BE2C (cell line): ENCODE measurements at regions not wholly inside any gene's neighbourhood (a gene's known extent, or its start where the extent isn't known, plus 50 kb on each side); places are given as distances from the start of the nearest gene placed in this dataset.

Source experiments
- DNase-seq: peaks from one replicate; pipeline ENCODE4 v3.0.0-alpha.2; 2020
- H3K27me3 ChIP-seq: fragments of 250-450 bp; sonication (Bioruptor Pico); 2 replicates; pipeline ENCODE4 v1.5.1; 2020; ENCODE audit warnings: mild to moderate bottlenecking
- H3K36me3 ChIP-seq: fragments of 250-450 bp; sonication (Bioruptor Pico); 2 replicates; pipeline ENCODE4 v1.5.1; 2020; ENCODE audit warnings: mild to moderate bottlenecking
- H3K4me1 ChIP-seq: fragments of 250-450 bp; sonication (Bioruptor Pico); 2 replicates; pipeline ENCODE4 v1.5.1; 2020
- H3K4me3 ChIP-seq: 2 replicates; pipeline ENCODE4 v1.5.1; 2011; ENCODE audit warnings: low read depth, low read length
- H3K9me3 ChIP-seq: fragments of 250-450 bp; sonication (Bioruptor Pico); 2 replicates; pipeline ENCODE4 v1.5.1; 2020
- TF ChIP-seq, protein P1 (sequence below): IDR thresholded peaks from 2 replicates; pipeline ENCODE4 v1.5.1; 2012; ENCODE audit warnings: mild to moderate bottlenecking, low read depth, low read length

- Histone ChIP-seq H3K9me3 (no peaks in the 10 kb centered on the region), H3K4me1 (no peaks in the 10 kb centered on the region), H3K4me3 (no peak overlapping the region), H3K36me3 (no peaks in the 10 kb centered on the region; the same call in 1 of the 2 replicates), H3K27me3 (no peaks in the 10 kb centered on the region)
- TF ChIP-seq, protein P1, sequence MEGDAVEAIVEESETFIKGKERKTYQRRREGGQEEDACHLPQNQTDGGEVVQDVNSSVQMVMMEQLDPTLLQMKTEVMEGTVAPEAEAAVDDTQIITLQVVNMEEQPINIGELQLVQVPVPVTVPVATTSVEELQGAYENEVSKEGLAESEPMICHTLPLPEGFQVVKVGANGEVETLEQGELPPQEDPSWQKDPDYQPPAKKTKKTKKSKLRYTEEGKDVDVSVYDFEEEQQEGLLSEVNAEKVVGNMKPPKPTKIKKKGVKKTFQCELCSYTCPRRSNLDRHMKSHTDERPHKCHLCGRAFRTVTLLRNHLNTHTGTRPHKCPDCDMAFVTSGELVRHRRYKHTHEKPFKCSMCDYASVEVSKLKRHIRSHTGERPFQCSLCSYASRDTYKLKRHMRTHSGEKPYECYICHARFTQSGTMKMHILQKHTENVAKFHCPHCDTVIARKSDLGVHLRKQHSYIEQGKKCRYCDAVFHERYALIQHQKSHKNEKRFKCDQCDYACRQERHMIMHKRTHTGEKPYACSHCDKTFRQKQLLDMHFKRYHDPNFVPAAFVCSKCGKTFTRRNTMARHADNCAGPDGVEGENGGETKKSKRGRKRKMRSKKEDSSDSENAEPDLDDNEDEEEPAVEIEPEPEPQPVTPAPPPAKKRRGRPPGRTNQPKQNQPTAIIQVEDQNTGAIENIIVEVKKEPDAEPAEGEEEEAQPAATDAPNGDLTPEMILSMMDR: no peak
- no peak for DNase-seq
Measured at GRCh38 chr2:14219306-14219705, 413.2 kb upstream of the LRATD1 start.

DNA sequence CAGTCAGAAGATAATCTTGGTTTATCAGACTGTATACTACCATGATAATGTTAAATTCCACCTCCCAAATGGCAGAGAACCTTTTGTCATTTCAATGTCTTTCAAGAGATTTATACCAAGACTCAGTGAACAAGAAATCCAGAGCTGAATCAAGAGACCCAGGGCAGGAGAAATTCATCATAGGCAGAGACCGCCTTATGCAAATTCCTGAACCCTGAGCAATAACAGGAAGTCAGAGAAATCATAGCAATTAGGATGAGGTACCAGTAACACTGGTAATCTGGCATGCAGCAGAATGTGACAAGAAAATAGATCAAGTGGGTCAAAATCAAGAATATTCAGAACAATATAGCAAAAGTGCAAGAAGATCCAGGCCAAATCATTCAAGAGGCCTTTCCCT, 412.4 kb upstream of the LRATD1 start:
- Histone ChIP-seq H3K4me1 (no peaks in the 10 kb centered on the region), H3K4me3 (no peak overlapping the region), H3K36me3 (no peaks in the 10 kb centered on the region; the same call in 1 of the 2 replicates), H3K27me3 (no peaks in the 10 kb centered on the region), H3K9me3 (no peaks in the 10 kb centered on the region)
- DNase-seq: no peak
- TF ChIP-seq, protein P1: no peak

DNA sequence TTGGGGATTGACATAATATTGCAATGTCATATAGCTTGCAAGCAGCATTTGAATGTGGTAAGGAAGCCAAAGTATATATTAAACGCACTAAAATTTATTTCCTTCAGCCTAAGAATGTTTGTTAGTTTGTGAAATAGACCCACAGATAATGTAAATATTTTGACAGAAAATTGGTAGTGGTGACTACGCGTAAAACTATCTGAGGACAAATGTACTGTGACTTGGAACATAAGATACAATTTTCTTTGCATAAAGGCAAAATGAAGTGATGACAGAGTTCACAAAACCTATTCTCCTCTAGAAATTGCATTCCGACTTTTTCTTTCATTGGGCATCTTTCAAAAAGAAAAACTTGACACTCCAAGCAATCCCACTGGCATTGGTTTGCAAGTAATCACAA, 411.1 kb upstream of the LRATD1 start:
- Histone ChIP-seq H3K27me3 (no peaks in the 10 kb centered on the region), H3K4me3 (no peak overlapping the region), H3K9me3 (no peaks in the 10 kb centered on the region), H3K36me3 (no peaks in the 10 kb centered on the region; the same call in 1 of the 2 replicates), H3K4me1 (no peaks in the 10 kb centered on the region)
- no peak for DNase-seq
- TF ChIP-seq, protein P1: no peak

- no peak overlapping the region for H3K4me3 ChIP-seq
- no peaks in the 10 kb centered on the region for H3K9me3 ChIP-seq
- H3K36me3 ChIP-seq: no peaks in the 10 kb centered on the region; the same call in 1 of the 2 replicates
- DNase-seq: no peak
- no peaks in the 10 kb centered on the region for H3K27me3 ChIP-seq
- TF ChIP-seq, protein P1: no peak
- no peaks in the 10 kb centered on the region for H3K4me1 ChIP-seq
Measured at GRCh38 chr2:14223576-14223975, 408.9 kb upstream of the LRATD1 start.

- no peak for DNase-seq
- H3K4me3 ChIP-seq: no peak overlapping the region
- H3K36me3 ChIP-seq: no peaks in the 10 kb centered on the region
- H3K4me1 ChIP-seq: no peaks in the 10 kb centered on the region
- TF ChIP-seq, protein P1: no peak
- no peaks in the 10 kb centered on the region for H3K9me3 ChIP-seq
- H3K27me3 ChIP-seq: peaks cover 6% of the 10 kb centered on the region; the same call in 1 of the 2 replicates
Measured at GRCh38 chr2:14231391-14231898, 401.1 kb upstream of the LRATD1 start.

GRCh38 chr2:14232217-14232616, 400.3 kb upstream of the LRATD1 start:
- TF ChIP-seq, protein P1: no peak
- no peaks in the 10 kb centered on the region for H3K36me3 ChIP-seq

More at GRCh38 chr2:14232217-14232616, 400.3 kb upstream of the LRATD1 start:
- H3K4me3 ChIP-seq: no peak overlapping the region
- peaks cover 6% of the 10 kb centered on the region; the same call in 1 of the 2 replicates for H3K27me3 ChIP-seq
- H3K4me1 ChIP-seq: no peaks in the 10 kb centered on the region
- H3K9me3 ChIP-seq: no peaks in the 10 kb centered on the region
- no peak for DNase-seq
